Naive B cell (primary cell): ENCODE measurements at regions not wholly inside any gene's neighbourhood (a gene's known extent, or its start where the extent isn't known, plus 50 kb on each side); places are given as distances from the start of the nearest gene placed in this dataset.
"Not testable (repeated sequence)": the region's sequence is repeated elsewhere in the genome, so short reads cannot be mapped to it uniquely, and the experiment has no call there.

ENCODE experiments used
- ATAC-seq, 2 donors: fragments of 150-1000 bp; cut with Tn5 transposase; 2 replicates each; pipeline ENCODE4 v1.10.0; 2021; ENCODE audit warnings: low read depth in 2 of 2, mild to moderate bottlenecking in 2 of 2, moderate library complexity in 2 of 2
- DNase-seq: peaks from one replicate; pipeline ENCODE4 v3.0.0; 2022
- H3K27ac Mint-ChIP-seq, 6 donors: one replicate each; pipeline ENCODE4 v1.8.0; 2020 to 2022; ENCODE audit warnings: mild to moderate bottlenecking in 6 of 6, mixed read lengths in 6 of 6, moderate library complexity in 5 of 6, inconsistent platforms in 2 of 6
- H3K27me3 Mint-ChIP-seq, 3 donors: one replicate each; pipeline ENCODE4 v1.8.0; 2021 to 2022; ENCODE audit warnings: mixed read lengths in 3 of 3, mild to moderate bottlenecking in 1 of 3
- H3K36me3 Mint-ChIP-seq, 2 donors: one replicate each; pipeline ENCODE4 v1.8.0; 2020 to 2022; ENCODE audit warnings: mixed read lengths in 2 of 2, inconsistent platforms in 1 of 2, mild to moderate bottlenecking in 1 of 2
- H3K4me1 Mint-ChIP-seq, 3 donors: one replicate each; pipeline ENCODE4 v1.8.0; 2020 to 2022; ENCODE audit warnings: mixed read lengths in 3 of 3, inconsistent platforms in 1 of 3, mild to moderate bottlenecking in 1 of 3, moderate library complexity in 1 of 3
- H3K4me3 Mint-ChIP-seq, 8 donors: one replicate each; pipeline ENCODE4 v1.8.0; 2020 to 2022; ENCODE audit warnings: mild to moderate bottlenecking in 8 of 8, mixed read lengths in 8 of 8, moderate library complexity in 8 of 8, inconsistent platforms in 2 of 8
- H3K9me3 Mint-ChIP-seq, 7 donors: one replicate each; pipeline ENCODE4 v1.8.0; 2020 to 2022; ENCODE audit warnings: mixed read lengths in 7 of 7, mild to moderate bottlenecking in 5 of 7, inconsistent platforms in 2 of 7, moderate library complexity in 1 of 7

DNA sequence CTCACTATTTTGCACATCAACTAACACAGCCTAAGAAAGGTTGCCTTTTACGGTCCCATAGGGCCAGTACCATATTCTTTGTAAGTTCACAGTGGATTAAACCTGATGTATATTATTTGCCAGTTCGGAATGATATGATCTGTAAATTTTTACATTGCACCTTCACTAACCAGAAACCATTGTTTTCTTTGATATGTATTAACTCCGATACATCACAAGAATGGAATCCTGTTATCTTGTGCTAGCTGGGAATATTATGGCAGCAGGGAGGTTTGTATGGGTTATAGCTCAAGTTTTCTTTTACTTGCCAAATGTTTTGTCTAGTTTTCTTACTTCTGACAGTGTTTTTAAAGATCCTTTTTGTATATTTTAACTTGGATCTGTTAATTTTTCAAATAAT is 51.4 kb upstream of the S1PR1 start:
- H3K4me3 Mint-ChIP-seq = no peak overlapping the region
- peaks cover 0 to 8% of the 10 kb centered on the region in 2 donors for H3K36me3 Mint-ChIP-seq
- DNase-seq (no peak), ATAC-seq (no peak)
- H3K4me1 Mint-ChIP-seq = peaks cover 6 to 12% (median 7%) of the 10 kb centered on the region in 3 donors
- no peak overlapping the region for H3K27ac Mint-ChIP-seq
- H3K27me3 Mint-ChIP-seq = no peaks in the 10 kb centered on the region
- H3K9me3 Mint-ChIP-seq = peaks cover 0 to 2% (median 0%) of the 10 kb centered on the region in 7 donors

DNA sequence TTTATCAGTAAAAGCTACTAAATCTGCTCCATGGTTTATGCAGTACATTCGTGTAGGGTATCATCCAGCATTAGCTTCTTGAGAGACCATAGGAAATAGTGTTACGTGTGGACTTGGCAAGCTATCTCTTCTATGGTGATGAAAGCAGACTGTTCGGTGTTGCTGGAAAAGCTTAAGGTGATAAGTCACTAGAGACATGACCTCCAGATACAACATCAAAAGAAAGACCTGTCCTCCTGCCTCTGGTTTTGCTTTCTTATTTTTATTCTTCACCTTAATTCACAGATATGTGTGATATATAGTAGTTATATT is 53.5 kb upstream of the S1PR1 start:
- Mint-ChIP-seq H3K27ac (no peak overlapping the region), H3K4me1 (peaks cover 16 to 23% (median 17%) of the 10 kb centered on the region in 3 donors), H3K36me3 (peaks cover 0 to 4% of the 10 kb centered on the region in 2 donors), H3K9me3 (peaks cover 0 to 2% (median 0%) of the 10 kb centered on the region in 7 donors), H3K27me3 (no peaks in the 10 kb centered on the region), H3K4me3 (no peak overlapping the region)
- ATAC-seq = no peak
- DNase-seq = no peak

DNA sequence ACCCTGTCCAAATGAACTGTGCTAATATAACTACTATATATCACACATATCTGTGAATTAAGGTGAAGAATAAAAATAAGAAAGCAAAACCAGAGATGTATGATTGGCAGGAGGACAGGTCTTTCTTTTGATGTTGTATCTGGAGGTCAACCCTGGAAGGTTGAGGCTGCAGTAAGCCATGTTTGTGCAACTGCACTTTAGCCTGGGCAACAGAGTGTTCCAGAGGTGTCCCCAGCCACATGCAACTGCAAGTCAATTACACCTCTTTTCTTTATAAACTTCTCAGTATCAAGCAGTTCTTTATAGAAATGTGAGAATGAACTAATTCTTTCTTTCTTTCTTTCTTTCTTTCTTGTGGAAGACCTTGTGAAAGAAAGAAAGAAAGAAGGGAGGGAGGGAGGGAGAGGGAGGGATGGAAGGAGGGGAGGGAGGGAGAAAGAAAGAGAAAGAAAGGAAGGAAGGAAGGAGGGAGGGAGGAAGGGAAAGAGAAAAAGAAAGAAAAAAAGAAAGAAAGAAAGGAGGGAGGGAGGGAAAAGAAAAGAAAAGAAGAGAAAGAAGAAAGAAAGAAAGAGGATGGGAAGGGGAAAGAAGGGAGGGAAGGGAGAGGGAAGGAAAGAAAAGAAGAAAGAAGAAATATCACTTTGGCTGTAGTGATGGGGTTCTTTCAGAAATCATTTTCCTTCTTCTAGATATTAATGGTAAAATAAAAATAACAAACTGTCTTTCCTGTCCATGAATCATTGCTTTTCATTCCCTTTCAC is 54.0 kb upstream of the S1PR1 start:
- DNase-seq (no peak), ATAC-seq (no peak)
- Mint-ChIP-seq H3K9me3 (peaks cover 0 to 2% (median 0%) of the 10 kb centered on the region in 7 donors), H3K4me1 (peaks cover 16 to 24% (median 19%) of the 10 kb centered on the region in 3 donors), H3K36me3 (peaks cover 0 to 4% of the 10 kb centered on the region in 2 donors), H3K4me3 (no peak overlapping the region), H3K27ac (no peak overlapping the region), H3K27me3 (no peaks in the 10 kb centered on the region)

DNA sequence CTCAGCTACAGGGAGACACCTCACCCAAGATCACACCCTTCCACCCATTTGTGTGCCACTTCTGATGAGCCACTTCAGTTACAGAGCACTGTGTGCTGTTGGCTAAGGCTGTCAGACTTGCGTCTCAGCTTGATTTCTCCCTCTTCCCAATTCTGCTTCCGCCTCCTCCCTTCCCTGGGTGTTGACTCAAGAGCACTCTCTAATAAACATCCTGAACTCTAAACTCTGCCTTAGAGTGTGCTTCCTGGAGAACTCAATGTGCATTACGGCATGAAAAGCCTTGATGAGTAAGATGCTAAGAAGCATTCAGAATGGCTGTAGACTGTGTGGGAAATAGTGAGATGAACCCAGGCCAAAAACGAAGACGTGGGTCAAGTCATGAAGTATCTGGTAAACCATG is 54.9 kb upstream of the S1PR1 start:
- peaks cover 16 to 21% (median 19%) of the 10 kb centered on the region in 3 donors for H3K4me1 Mint-ChIP-seq

DNA sequence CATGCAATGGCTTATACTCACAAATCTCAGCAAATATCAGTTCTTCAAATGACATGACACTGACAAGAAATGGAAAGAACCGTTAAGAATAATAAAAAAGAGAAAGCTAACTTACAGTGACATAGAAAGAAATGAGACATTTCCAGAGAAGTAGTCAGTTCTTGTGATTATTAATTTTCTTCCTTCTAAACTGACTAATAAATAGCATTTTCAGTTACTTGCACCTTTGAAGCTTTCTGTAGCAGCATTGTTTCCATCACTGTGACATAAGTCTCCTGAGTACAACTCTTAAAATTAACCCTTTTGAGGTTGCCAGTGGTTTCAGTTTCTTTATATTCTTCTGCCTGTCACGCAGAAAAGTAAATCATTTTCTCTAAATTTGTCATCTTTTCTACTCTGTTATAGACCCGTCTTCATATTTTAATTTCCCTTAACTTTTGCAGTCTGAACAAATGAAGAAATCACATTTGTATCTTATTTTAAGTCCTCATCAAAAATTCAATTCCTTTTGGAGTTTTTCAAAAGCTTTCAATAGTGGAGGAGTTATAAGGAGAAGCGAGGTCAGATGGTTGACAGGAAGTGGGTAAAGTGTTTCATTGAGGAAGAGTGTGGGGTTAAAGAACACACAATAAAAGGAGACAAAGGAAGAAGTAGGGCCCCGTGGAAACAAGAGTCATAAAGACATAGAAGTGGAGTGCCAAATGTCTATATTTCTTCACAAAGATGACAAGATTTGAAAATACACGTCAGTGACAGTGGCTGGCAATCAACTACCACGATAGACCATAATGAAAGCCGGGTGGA is 57.9 kb upstream of the S1PR1 start:
- peak; percentile 65 to 70 for ATAC-seq
- Mint-ChIP-seq H3K27ac (peak overlapping the region in 5 of 6 donors; percentile 0 to 76 (median 47)), H3K4me1 (peaks cover 16 to 19% (median 17%) of the 10 kb centered on the region in 3 donors), H3K36me3 (no peaks in the 10 kb centered on the region), H3K27me3 (no peaks in the 10 kb centered on the region), H3K9me3 (no peaks in the 10 kb centered on the region), H3K4me3 (peak overlapping the region in 5 of 8 donors; percentile 7 to 54 (median 35))
- DNase-seq = no peak

More for the DNA sequence above, 54.9 kb upstream of the S1PR1 start:
- Mint-ChIP-seq H3K27ac (no peak overlapping the region), H3K27me3 (no peaks in the 10 kb centered on the region), H3K9me3 (peaks cover 0 to 2% (median 0%) of the 10 kb centered on the region in 7 donors), H3K4me3 (no peak overlapping the region), H3K36me3 (peaks cover 0 to 4% of the 10 kb centered on the region in 2 donors)
- no peak for DNase-seq
- ATAC-seq = no peak

DNA sequence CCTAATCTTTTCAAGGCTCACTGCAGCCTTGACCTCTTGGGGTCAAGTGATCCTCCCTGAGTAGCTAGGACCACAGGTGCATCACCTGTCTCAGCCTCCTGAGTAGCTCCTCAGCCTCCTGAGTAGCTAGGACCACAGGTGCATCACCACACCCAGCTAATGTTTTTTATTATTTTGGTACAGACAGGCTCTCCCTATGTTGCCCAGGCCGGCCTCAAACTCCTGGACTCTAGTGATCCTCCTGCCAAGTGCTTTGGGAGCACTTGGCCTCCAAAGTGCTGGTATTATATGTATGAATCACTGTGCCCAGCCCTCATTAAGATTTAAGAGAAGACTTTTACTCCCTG is 58.5 kb upstream of the S1PR1 start:
- no peak for DNase-seq
- Mint-ChIP-seq H3K4me1 (peaks cover 16 to 19% (median 17%) of the 10 kb centered on the region in 3 donors), H3K27me3 (no peaks in the 10 kb centered on the region), H3K36me3 (no peaks in the 10 kb centered on the region), H3K4me3 (peak overlapping the region in 1 of 8 donors; percentile 10), H3K27ac (peak overlapping the region in 3 of 6 donors; percentile 33 to 68 (median 47)), H3K9me3 (no peaks in the 10 kb centered on the region)
- ATAC-seq = no peak

- Mint-ChIP-seq H3K27ac (no peak overlapping the region), H3K9me3 (no peaks in the 10 kb centered on the region), H3K36me3 (no peaks in the 10 kb centered on the region), H3K4me3 (no peak overlapping the region), H3K4me1 (peaks cover 16 to 19% (median 17%) of the 10 kb centered on the region in 3 donors), H3K27me3 (no peaks in the 10 kb centered on the region)
- ATAC-seq (no peak), DNase-seq (no peak)
Measured at GRCh38 chr1:101175886-101176285, 60.9 kb upstream of the S1PR1 start.

DNA sequence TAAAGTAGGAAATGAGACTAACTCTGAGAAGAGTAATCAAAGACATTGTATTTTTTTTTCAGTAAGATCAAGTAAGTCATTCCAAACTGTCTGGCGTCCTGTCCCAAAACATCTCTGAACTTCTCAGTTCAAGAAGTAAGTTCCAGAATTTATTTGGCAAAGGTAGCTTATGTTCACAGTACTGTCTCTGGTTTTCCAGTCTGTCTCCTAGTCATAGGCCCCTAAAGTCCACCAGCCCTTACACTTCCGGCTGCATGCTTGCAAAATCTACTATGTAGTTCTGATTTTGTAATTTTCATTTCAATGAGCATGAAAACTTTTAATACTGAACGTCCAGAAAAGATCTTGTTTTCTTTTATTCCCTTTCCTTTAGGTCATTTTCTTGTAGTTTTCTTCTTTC is 61.4 kb upstream of the S1PR1 start:
- ATAC-seq = no peak
- H3K36me3 Mint-ChIP-seq = no peaks in the 10 kb centered on the region
- H3K4me3 Mint-ChIP-seq = no peak overlapping the region
- H3K27ac Mint-ChIP-seq = no peak overlapping the region
- H3K9me3 Mint-ChIP-seq = no peaks in the 10 kb centered on the region
- peaks cover 16 to 19% (median 17%) of the 10 kb centered on the region in 3 donors for H3K4me1 Mint-ChIP-seq
- H3K27me3 Mint-ChIP-seq = no peaks in the 10 kb centered on the region
- no peak for DNase-seq

GRCh38 chr1:101174722-101175121 is 62.1 kb upstream of the S1PR1 start:
- Mint-ChIP-seq H3K4me1 (peaks cover 14 to 16% (median 14%) of the 10 kb centered on the region in 3 donors), H3K4me3 (no peak overlapping the region), H3K27ac (peak overlapping the region in 4 of 6 donors; percentile 10 to 33 (median 12)), H3K9me3 (no peaks in the 10 kb centered on the region), H3K27me3 (no peaks in the 10 kb centered on the region), H3K36me3 (no peaks in the 10 kb centered on the region)
- ATAC-seq (no peak), DNase-seq (no peak)

DNA sequence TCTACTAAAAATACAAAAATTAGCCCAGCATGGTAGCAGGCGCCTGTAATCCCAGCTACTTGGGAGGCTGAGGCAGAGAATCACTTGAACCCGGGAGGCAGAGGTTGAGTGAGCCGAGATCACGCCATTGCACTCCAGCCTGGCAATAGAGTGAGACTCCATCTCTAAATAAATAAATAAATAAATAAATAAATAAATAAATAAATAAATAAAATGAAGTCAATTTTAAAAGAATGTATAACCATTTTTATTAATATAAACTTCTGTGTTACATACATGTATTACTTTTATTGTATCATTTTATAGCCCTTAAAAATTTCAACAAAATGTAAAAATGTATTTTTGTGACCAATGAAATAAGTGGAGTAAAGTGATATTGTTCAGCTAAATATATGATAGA is 62.5 kb upstream of the S1PR1 start:
- H3K4me1 Mint-ChIP-seq = peaks cover 10 to 11% (median 10%) of the 10 kb centered on the region in 3 donors
- not testable (repeated sequence) for H3K36me3 Mint-ChIP-seq, DNase-seq, H3K27me3 Mint-ChIP-seq, H3K4me3 Mint-ChIP-seq, ATAC-seq, H3K27ac Mint-ChIP-seq, H3K9me3 Mint-ChIP-seq

GRCh38 chr1:101170506-101171050 is 66.2 kb upstream of the S1PR1 start:
- Mint-ChIP-seq H3K9me3 (no peaks in the 10 kb centered on the region), H3K27ac (no peak overlapping the region), H3K4me3 (no peak overlapping the region), H3K36me3 (no peaks in the 10 kb centered on the region), H3K4me1 (no peaks in the 10 kb centered on the region), H3K27me3 (no peaks in the 10 kb centered on the region)
- no peak for ATAC-seq
- no peak for DNase-seq

DNA sequence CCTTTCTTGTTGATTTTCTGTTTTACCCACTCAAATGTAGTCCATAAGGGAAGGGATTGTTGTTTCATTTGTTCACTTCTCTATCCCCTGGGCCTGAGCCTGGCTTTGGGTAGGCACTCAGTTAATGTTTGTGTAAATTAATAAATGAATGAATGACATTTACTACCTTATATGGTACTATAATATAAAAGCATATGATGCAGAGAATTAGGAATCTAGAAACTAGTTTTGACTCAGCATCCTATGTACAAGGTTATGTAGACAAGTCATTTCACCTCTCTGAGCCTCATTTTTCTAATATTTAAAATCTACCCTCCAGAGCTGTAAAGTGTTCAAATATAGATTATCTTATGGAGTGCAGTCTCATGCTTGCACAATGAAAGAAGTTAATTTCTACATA is 68.9 kb upstream of the S1PR1 start:
- Mint-ChIP-seq H3K9me3 (no peaks in the 10 kb centered on the region), H3K36me3 (no peaks in the 10 kb centered on the region), H3K4me1 (no peaks in the 10 kb centered on the region), H3K27ac (no peak overlapping the region), H3K27me3 (no peaks in the 10 kb centered on the region), H3K4me3 (no peak overlapping the region)
- ATAC-seq (no peak), DNase-seq (no peak)

GRCh38 chr1:101166583-101167120 is 70.2 kb upstream of the S1PR1 start:
- no peaks in the 10 kb centered on the region for H3K4me1 Mint-ChIP-seq
- H3K4me3 Mint-ChIP-seq = no peak overlapping the region
- ATAC-seq = no peak
- H3K9me3 Mint-ChIP-seq = no peaks in the 10 kb centered on the region
- DNase-seq = no peak
- peak overlapping the region in 1 of 6 donors; percentile 5 for H3K27ac Mint-ChIP-seq
- no peaks in the 10 kb centered on the region for H3K36me3 Mint-ChIP-seq
- H3K27me3 Mint-ChIP-seq = no peaks in the 10 kb centered on the region
